IMR-90 (cell line): ENCODE measurements at regions not wholly inside any gene's neighbourhood (a gene's known extent, or its start where the extent isn't known, plus 50 kb on each side); places are given as distances from the start of the nearest gene placed in this dataset.

Experiments used
- ATAC-seq: fragments of 200-7000 bp; cut with Tn5 transposase; 2 replicates; pipeline ENCODE4 v1.9.1; 2020; ENCODE audit warnings: low read depth, mild to moderate bottlenecking, moderate library complexity
- BruUV-seq: library from RNA; stranded (reverse); fragments of 400-500 nt; replicated peaks from 2 replicates; lab custom pipeline; 2021; lab: Mats Ljungman, UMichigan
- CTCF ChIA-PET: fragments of 300-600 bp; formaldehyde crosslinking; extraction: SDS; loops from one replicate; lab custom pipeline; 2021; ENCODE audit warnings: antibody characterized with exemption; lab: Yijun Ruan, JAX
- POLR2A ChIA-PET: fragments of 300-600 bp; sonication (Branson Sonifier 250); formaldehyde crosslinking; loops from one replicate; lab custom pipeline; 2022; ENCODE audit warnings: antibody characterized with exemption; ENCODE audit not compliant: unreplicated experiment; lab: Charles Lee
- DNase-seq: peaks from one replicate; pipeline ENCODE4 v3.0.0; 2013
- H2AFZ ChIP-seq: replicated peaks from 2 replicates; pipeline ENCODE3; 2013; ENCODE audit warnings: low read length, mild to moderate bottlenecking; ENCODE audit not compliant: poor library complexity
- H2AK5ac ChIP-seq: 2 replicates; pipeline ENCODE4 v1.6.1; 2013; ENCODE audit warnings: low read depth, low read length, inconsistent platforms
- H2AK9ac ChIP-seq: replicated peaks from 2 replicates; pipeline ENCODE3; 2013; ENCODE audit warnings: mild to moderate bottlenecking, low read depth, low read length, moderate library complexity; ENCODE audit not compliant: poor library complexity
- H2BK120ac ChIP-seq: 2 replicates; pipeline ENCODE4 v1.6.1; 2013; ENCODE audit warnings: low read depth, low read length, inconsistent platforms
- H2BK15ac ChIP-seq: 3 replicates; pipeline ENCODE4 v1.6.1; 2013; ENCODE audit warnings: low read depth, low read length, inconsistent platforms
- H2BK20ac ChIP-seq: 2 replicates; pipeline ENCODE4 v1.6.1; 2013; ENCODE audit warnings: low read depth, mild to moderate bottlenecking, inconsistent platforms, low read length, moderate library complexity
- H2BK5ac ChIP-seq: 2 replicates; pipeline ENCODE4 v1.6.1; 2013; ENCODE audit warnings: mild to moderate bottlenecking, low read depth, low read length, inconsistent platforms; ENCODE audit not compliant: poor library complexity, severe bottlenecking
- H3K14ac ChIP-seq: replicated peaks from 2 replicates; pipeline ENCODE4 v1.6.1; 2013; ENCODE audit warnings: low read depth, low read length, inconsistent platforms
- H3K18ac ChIP-seq: 2 replicates; pipeline ENCODE4 v1.6.1; 2013; ENCODE audit warnings: low read depth, low read length, control low read depth
- H3K23ac ChIP-seq: 2 replicates; pipeline ENCODE4 v1.6.1; 2013; ENCODE audit warnings: low read depth, low read length, inconsistent platforms
- H3K27ac ChIP-seq: 2 replicates; pipeline ENCODE4 v1.5.1; 2013; ENCODE audit warnings: mild to moderate bottlenecking, control low read depth, low read length; ENCODE audit not compliant: insufficient read depth
- H3K27me3 ChIP-seq: 2 replicates; pipeline ENCODE4 v1.6.1; 2013; ENCODE audit warnings: low read length; ENCODE audit not compliant: control insufficient read depth, insufficient read depth
- H3K36me3 ChIP-seq: 2 replicates; pipeline ENCODE4 v1.6.1; 2013; ENCODE audit warnings: low read length, mixed read lengths; ENCODE audit not compliant: control insufficient read depth, insufficient read depth
- H3K4ac ChIP-seq: 2 replicates; pipeline ENCODE4 v1.6.1; 2013; ENCODE audit warnings: low read depth, low read length, inconsistent platforms
- H3K4me1 ChIP-seq: 2 replicates; pipeline ENCODE4 v1.6.1; 2013; ENCODE audit warnings: low read length, mixed read lengths; ENCODE audit not compliant: control insufficient read depth, insufficient read depth
- H3K4me2 ChIP-seq: 2 replicates; pipeline ENCODE4 v1.6.1; 2013; ENCODE audit warnings: low read depth, mild to moderate bottlenecking, control low read depth, low read length, moderate library complexity
- H3K4me3 ChIP-seq: 2 replicates; pipeline ENCODE4 v1.5.1; 2013; ENCODE audit warnings: low read depth, mild to moderate bottlenecking, control low read depth, low read length, moderate library complexity; ENCODE audit not compliant: insufficient read depth
- H3K56ac ChIP-seq: 2 replicates; pipeline ENCODE4 v1.6.1; 2013; ENCODE audit warnings: low read length, inconsistent platforms; ENCODE audit not compliant: insufficient read depth; ENCODE audit errors: extremely low read depth
- H3K79me1 ChIP-seq, 2 experiments: 2 replicates each; pipeline ENCODE4 v1.6.1; 2013; ENCODE audit warnings: low read length in 2 of 2, inconsistent platforms in 1 of 2, low read depth in 1 of 2
- H3K9ac ChIP-seq: 2 replicates; pipeline ENCODE4 v1.6.1; 2013; ENCODE audit warnings: low read depth, low read length, control low read depth
- H3K9me1 ChIP-seq: 2 replicates; pipeline ENCODE4 v1.6.1; 2013; ENCODE audit warnings: low read length, inconsistent platforms; ENCODE audit not compliant: insufficient read depth
- H3K9me3 ChIP-seq: 2 replicates; pipeline ENCODE4 v1.6.1; 2013; ENCODE audit warnings: low read length; ENCODE audit not compliant: control insufficient read depth, insufficient read depth
- H4K20me1 ChIP-seq: 2 replicates; pipeline ENCODE4 v1.6.1; 2013; ENCODE audit warnings: low read length, inconsistent platforms; ENCODE audit not compliant: insufficient read depth
- H4K5ac ChIP-seq: 2 replicates; pipeline ENCODE4 v1.6.1; 2013; ENCODE audit warnings: mild to moderate bottlenecking, low read depth, low read length, control low read depth
- H4K8ac ChIP-seq, 2 experiments: 2 replicates each; pipeline ENCODE4 v1.6.1; 2013; ENCODE audit warnings: low read depth in 2 of 2, low read length in 2 of 2, control low read depth in 1 of 2, inconsistent platforms in 1 of 2
- H4K91ac ChIP-seq: 2 replicates; pipeline ENCODE4 v1.6.1; 2013; ENCODE audit warnings: low read depth, low read length, inconsistent platforms; ENCODE audit not compliant: insufficient read depth
- CHD1 ChIP-seq: IDR thresholded peaks from 2 replicates; pipeline ENCODE4 v1.6.1; 2012; ENCODE audit warnings: low read depth, low read length, improper control_type of control experiment
- CTCF ChIP-seq: conservative IDR thresholded peaks from 2 replicates; pipeline ENCODE4 v1.5.1; 2012; ENCODE audit warnings: mild to moderate bottlenecking, low read depth, low read length, improper control_type of control experiment
- FOS ChIP-seq: fragments of 150-350 bp; IDR thresholded peaks from 2 replicates; pipeline ENCODE4 v1.6.1; 2016; ENCODE audit warnings: low read depth, low read length
- MXI1 ChIP-seq: IDR thresholded peaks from 2 replicates; pipeline ENCODE4 v1.6.1; 2012; ENCODE audit warnings: low read depth, mild to moderate bottlenecking, low read length, moderate library complexity, borderline replicate concordance
- POLR2A ChIP-seq: IDR thresholded peaks from 2 replicates; pipeline ENCODE4 v1.6.1; 2012; ENCODE audit warnings: mild to moderate bottlenecking, low read depth, low read length
- RAD21 ChIP-seq: IDR thresholded peaks from 2 replicates; pipeline ENCODE4 v1.6.1; 2012; ENCODE audit warnings: low read length, improper control_type of control experiment
- WGBS, 2 experiments: methylation state at CpG; one replicate each; pipeline versions ENCODE4 v1.1.5 to v1.1.7; 2013; ENCODE audit warnings: missing lambda C conversion rate in 2 of 2; ENCODE audit not compliant: insufficient read length in 1 of 2; ENCODE audit errors: extremely low coverage in 2 of 2; 5-methylcytosine and 5-hydroxymethylcytosine counted together
- dilution Hi-C: fragments of 300-500 bp; cut with HindIII; formaldehyde crosslinking; loops from one replicate; pipeline ENCODE4 v1.14.3; 2018; ENCODE audit warnings: low sequenced_read_pairs; ENCODE audit not compliant: unreplicated experiment
- in situ Hi-C: fragments of 300-500 bp; cut with MboI; formaldehyde crosslinking; loops from 3 replicates; pipeline ENCODE4 v1.14.3; 2019; ENCODE audit warnings: low sequenced_read_pairs, inconsistent platforms, mixed read lengths
- intact Hi-C: fragments of 100-400 bp; cut with micrococcal nuclease; formaldehyde crosslinking; loops from 2 replicates; pipeline ENCODE4 v1.10.0; 2022
- TF ChIP-seq, protein P1 (sequence below): fragments of 150-350 bp; IDR thresholded peaks from 2 replicates; pipeline ENCODE4 v1.6.1; 2016; ENCODE audit warnings: low read depth, mild to moderate bottlenecking, low read length, moderate library complexity, borderline replicate concordance

DNA sequence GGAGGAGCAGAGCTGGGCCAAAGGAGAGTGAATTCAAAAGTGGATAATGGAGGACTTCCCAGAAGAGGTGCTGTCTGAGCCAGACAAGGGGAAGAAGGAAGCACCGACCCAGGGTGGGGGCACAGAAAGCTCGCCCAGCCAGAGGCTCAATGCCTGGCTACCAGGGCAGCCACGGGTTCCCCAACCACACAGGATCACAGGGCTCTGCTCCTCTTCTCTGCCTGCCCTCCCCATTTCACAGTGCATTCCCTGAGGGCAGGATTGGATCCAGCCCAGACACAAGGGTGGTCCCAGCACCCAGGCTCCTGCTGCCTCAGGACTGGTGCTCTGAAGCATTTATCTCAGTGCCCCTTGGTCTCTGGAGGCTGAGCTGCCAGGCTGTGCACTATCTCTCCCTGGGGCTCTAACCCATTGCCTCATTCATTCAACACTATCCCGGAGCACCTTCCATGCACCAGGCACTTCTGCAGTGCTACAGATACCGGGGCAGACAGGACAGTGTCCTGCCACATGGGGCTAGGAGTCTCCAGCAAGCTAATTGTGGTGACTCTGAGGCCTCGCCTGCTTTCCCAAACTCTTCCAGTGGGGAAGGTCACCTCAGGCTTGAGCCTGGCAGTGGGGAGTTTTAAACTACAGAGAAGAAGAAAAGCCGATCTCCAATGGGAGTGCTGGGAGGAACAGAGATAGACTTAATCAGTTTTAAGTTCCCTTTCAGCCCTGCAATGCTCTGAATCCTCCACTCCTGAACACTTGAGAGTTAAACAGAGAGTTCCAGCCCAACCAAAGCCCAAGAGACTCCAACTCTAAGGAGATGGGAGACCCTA, 201.8 kb upstream of the ZMIZ1 start:
- DNase-seq (no peak), ATAC-seq (no peak)
- CTCF ChIA-PET = no interaction called here
- H3K4me1 ChIP-seq = no peaks in the 10 kb centered on the region; the same call in 1 of the 2 replicates
- no TSS peak for BruUV-seq
- no peak overlapping the region for H3K4ac ChIP-seq
- H2AK5ac ChIP-seq = no peak overlapping the region
- H2BK120ac ChIP-seq = no peak overlapping the region
- no peak overlapping the region for H3K4me2 ChIP-seq
- H3K4me3 ChIP-seq = no peak overlapping the region
- no peaks in the 10 kb centered on the region for H4K20me1 ChIP-seq
- H3K14ac ChIP-seq = no peak overlapping the region
- no peaks in the 10 kb centered on the region; the same call in 1 of the 2 replicates for H3K9me1 ChIP-seq
- no peak overlapping the region for H2AFZ ChIP-seq
- no peak overlapping the region for H3K56ac ChIP-seq
- H3K27ac ChIP-seq = no peak overlapping the region
- H3K23ac ChIP-seq = no peak overlapping the region
- H2BK15ac ChIP-seq = no peak overlapping the region
- no peak overlapping the region for H3K18ac ChIP-seq
- H2BK5ac ChIP-seq = no peak overlapping the region
- POLR2A ChIA-PET = no interaction called here
- no peak for TF ChIP-seq POLR2A
- no peak for TF ChIP-seq FOS
- TF ChIP-seq, protein P1, sequence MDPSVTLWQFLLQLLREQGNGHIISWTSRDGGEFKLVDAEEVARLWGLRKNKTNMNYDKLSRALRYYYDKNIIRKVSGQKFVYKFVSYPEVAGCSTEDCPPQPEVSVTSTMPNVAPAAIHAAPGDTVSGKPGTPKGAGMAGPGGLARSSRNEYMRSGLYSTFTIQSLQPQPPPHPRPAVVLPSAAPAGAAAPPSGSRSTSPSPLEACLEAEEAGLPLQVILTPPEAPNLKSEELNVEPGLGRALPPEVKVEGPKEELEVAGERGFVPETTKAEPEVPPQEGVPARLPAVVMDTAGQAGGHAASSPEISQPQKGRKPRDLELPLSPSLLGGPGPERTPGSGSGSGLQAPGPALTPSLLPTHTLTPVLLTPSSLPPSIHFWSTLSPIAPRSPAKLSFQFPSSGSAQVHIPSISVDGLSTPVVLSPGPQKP = no peak
- TF ChIP-seq MXI1 = no peak
- no peak for TF ChIP-seq CTCF
- no peak for TF ChIP-seq RAD21
- no peak for TF ChIP-seq CHD1
- 75% methylated on average over 4 of the region's 7 CpGs; no CpG with 5 or more reads in 1 of the 2 experiments for WGBS, 2 experiments
- no peak overlapping the region for H2BK20ac ChIP-seq
- H2AK9ac ChIP-seq = no peak overlapping the region
- in situ Hi-C loops = no loop called here
- no peak overlapping the region for H4K8ac ChIP-seq
- dilution Hi-C loops = no loop called here
- H4K91ac ChIP-seq = no peak overlapping the region
- H3K9me3 ChIP-seq = no peaks in the 10 kb centered on the region
- no peak overlapping the region for H3K9ac ChIP-seq
- H3K36me3 ChIP-seq = no peaks in the 10 kb centered on the region
- H3K79me1 ChIP-seq = no peaks in the 10 kb centered on the region
- H3K27me3 ChIP-seq = peaks cover 44% of the 10 kb centered on the region
- no peak overlapping the region for H4K5ac ChIP-seq
- intact Hi-C loops = no loop called here
